Stromal cell of bone marrow (primary cell): ENCODE measurements at regions not wholly inside any gene's neighbourhood (a gene's known extent, or its start where the extent isn't known, plus 50 kb on each side); places are given as distances from the start of the nearest gene placed in this dataset.

Experiments used
- DNase-seq: peaks from one replicate; pipeline ENCODE4 v3.0.0-alpha.2; 2012; ENCODE audit warnings: low read depth

DNA sequence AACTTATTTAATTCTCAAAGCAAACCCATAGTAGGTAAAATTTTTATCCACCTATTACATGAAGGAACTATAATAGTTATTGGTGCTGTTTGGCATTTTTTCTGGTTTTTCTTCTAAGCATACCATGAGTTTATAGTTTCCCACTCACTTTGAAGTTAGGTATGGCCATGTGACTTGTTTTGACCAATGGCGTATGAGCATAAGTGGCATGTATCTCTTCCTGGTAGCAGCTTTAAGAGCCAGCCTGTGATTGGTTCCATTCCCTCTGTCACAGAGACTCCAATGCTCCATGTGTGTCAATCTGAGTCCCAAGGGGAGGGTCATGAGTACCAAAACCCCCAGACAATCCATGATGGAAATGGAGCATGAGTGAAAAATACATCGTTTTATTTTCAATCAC is 282.9 kb upstream of the N4BP1 start:
- no peak for DNase-seq

GRCh38 chr16:48887646-48888210 is 277.7 kb upstream of the N4BP1 start:
- no peak for DNase-seq

GRCh38 chr16:48885471-48885870 is 275.5 kb upstream of the N4BP1 start:
- DNase-seq: no peak

DNA sequence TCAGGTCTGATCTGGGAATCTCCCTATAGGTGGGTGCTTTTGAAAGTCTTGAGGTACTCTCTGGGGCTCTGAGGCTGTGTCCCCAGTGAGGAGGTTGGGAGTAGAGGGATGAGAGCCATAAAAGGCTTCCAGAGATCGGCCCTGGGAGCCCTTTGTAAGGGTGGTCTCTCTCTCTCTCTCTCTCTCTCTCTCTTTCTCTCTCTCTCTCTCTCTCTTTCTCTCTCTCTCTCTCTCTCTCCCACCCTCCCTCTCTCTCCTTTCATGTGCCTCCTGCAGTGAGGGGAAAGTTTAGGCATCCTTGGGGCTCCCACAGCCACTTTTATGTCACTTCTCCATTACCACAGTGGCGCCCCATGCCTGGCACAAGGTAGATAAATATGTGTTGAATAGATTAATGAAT is 271.3 kb upstream of the N4BP1 start:
- DNase-seq: no peak

DNA sequence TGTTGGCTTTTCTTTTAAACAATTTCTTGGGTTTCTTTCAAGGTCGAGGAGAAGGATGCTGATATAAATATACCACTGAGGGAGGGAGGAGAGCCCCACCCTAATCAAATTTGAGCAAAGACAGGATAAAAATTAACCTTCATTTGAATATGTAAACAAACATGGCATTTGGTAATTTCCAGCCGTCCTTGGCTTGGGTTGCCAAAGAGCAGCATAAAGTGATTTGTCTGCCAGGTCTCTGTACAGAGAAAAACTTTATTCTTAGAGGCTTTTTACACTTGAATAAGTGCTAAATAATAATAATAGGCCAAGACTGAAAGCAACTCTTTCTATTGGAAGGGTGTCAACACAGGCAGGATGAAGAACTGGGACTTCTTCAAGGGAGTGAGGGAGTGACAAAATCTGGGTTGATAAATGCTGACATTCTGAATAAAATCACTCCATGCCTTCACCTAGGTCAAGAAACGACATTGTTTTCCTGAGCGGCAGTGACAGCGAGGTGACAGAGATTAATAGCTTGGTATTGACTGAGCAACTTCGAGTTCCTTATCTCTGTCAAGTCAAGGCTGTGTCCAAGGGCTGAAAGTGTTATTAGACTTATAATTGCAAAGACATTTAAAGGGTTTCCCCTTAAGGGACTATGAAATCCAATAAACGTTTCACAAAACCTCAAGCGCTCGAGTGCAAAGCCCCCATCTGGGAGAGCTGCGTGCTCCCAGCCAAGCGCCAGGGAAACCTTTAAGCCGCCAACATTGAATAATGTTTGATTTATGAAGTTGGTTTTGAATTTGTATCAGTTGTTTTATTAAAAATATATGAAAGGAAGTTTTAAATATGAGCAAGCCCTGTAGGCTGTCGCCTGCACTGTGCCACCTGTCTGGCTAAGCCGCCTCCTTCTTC is 269.5 kb upstream of the N4BP1 start:
- DNase-seq: no peak

GRCh38 chr16:48877946-48878345 is 268.0 kb upstream of the N4BP1 start:
- DNase-seq: no peak

- DNase-seq: no peak
Measured at GRCh38 chr16:48870141-48870540, 260.2 kb upstream of the N4BP1 start.

DNA sequence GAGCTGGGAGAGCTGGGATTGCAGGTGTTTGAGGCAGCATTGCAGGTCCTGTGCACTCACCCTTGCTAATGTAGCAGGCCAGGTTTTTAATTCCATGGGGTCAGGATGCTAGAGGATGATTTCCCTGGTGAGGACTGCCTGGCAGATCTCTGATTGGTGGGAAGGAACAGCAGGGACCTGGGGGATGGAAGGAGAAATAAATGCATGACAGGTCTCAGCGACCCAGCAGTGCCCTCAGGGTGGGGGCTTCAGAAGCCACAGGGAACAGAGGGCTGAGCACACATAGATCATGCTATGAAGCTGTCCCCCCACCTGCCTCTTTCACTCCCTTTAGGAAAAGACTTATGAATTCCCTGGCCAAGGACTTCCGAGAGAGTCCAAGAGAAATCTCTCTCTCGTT is 255.5 kb upstream of the N4BP1 start:
- DNase-seq: no peak

DNA sequence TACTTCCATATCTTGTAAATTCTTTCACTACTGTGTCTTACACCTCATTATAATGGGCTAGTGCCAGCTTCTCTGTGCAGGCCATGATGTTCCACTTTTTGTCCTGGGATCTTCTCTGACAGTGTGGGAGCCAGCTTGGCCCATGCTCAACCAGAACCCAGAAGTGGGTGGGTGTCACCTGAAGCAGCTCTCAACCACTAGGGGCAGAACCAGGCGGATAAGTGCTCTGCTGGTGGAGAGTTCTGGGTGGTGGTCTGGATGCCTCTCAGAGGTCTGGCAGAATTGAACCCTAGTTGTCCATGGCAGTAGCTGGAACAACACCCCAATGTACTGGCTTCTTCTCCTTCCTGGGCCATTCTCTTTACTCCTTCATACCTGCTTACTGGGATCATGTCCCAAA is 254.1 kb upstream of the N4BP1 start:
- DNase-seq: no peak

DNA sequence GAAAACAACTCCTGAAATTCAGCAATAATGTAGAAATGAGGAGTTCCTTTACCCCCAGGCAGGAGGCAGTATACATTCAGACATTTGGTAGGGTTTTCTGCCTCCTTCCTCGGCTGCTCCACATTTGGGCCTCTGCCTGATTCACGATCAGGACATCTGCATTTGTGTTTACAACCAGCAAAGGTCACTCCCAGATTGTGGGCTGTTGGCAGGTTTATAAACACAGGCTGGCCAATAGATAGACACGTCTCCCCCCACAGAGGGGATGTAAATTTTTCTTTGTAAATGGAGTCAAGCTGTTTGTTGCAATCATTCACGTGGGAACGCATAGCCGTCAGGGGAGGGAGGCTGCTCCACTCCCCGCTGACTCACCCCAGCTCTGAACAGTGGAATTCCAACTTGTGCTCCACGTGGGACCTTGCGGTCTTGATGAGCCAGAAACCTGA is 252.1 kb upstream of the N4BP1 start:
- peak; percentile 20 for DNase-seq

GRCh38 chr16:48860341-48860740 is 250.4 kb upstream of the N4BP1 start:
- DNase-seq: no peak

DNA sequence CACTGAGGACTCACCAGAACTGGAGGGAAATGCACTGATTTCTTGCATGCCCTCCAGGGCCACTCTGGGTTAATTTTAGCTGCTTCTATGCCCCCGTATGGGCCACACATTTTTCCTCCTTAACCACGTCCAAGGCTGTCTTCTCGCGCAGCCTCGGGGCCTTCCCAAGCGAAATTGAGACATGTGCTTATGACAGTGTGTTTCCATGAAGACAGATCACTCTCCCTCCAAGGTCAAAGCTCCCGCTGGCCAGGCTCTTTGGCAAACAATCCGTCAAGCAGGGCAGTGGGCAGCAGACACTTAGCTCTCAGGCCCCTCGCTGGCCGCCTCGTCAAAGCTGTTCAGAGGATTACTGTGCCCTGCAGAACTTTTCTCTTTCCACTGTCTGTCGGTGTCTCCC is 243.0 kb upstream of the N4BP1 start:
- no peak for DNase-seq

- no peak for DNase-seq
Measured at GRCh38 chr16:48852458-48852857, 242.5 kb upstream of the N4BP1 start.

- DNase-seq: no peak
Measured at GRCh38 chr16:48850097-48850770, 240.3 kb upstream of the N4BP1 start.

GRCh38 chr16:48846277-48846676 is 236.3 kb upstream of the N4BP1 start:
- no peak for DNase-seq

GRCh38 chr16:48845261-48845660 is 235.3 kb upstream of the N4BP1 start:
- DNase-seq: no peak

DNA sequence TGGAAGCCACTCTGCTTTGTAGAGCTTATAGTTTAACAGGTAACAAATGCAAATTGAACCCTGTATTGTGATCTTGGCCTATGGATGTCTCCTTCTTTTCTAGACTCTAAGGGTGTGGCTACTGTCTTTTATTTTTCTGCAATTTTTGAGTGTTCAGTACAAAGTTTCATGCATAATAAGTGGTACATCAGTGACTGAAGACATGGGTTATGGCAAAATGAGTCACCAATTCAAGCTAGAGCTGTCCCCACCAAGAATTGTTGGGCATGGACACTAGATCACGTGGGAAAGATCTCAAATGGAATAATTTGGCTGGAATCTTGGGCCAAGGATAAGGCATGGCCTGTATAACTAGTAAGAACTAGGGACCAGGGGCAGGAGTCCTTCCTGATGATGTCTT is 228.4 kb upstream of the N4BP1 start:
- no peak for DNase-seq

GRCh38 chr16:48836636-48837035 is 226.7 kb upstream of the N4BP1 start:
- no peak for DNase-seq

- no peak for DNase-seq
Measured at GRCh38 chr16:48836067-48836466, 226.1 kb upstream of the N4BP1 start.

- DNase-seq: no peak
Measured at GRCh38 chr16:48834576-48834975, 224.6 kb upstream of the N4BP1 start.

GRCh38 chr16:48833461-48833860 is 223.5 kb upstream of the N4BP1 start:
- DNase-seq: no peak

DNA sequence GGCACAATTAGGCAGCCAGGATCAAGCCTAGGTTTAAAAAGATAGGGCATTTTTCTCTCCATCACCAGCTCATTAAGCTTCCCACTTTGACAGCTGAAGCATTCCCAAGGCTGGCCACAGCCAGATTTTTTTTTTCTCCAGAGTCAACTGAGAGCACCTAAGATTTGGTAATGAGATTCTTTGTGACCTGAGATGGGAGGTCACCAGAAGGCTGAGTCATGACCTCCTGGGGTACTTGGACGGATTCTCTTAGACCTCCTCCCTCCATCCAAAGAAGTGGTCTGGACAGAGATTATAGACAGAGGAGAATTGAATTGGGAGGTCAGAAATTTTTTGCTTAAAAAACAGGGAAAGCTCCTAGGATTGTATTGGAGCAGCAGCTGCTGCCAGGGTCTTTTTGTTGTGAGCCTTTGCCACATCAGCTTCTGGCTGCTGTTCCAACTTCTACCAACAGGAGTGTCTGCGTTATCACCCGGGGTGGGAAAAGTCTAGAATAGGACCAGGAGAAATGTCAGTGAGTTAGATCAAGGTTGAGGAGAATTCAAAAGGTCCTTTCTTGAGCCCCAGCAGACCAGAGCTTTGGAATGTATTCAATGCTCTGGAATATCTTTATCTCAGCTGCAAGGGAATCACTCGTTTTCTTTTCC is 221.2 kb upstream of the N4BP1 start:
- DNase-seq: no peak
